CD4-positive, alpha-beta T cell treated with Interleukin-12 subunit alpha and Interleukin-12 subunit beta, for 1 hour (primary cell): ENCODE measurements at regions not wholly inside any gene's neighbourhood (a gene's known extent, or its start where the extent isn't known, plus 50 kb on each side); places are given as distances from the start of the nearest gene placed in this dataset.
"Not testable (repeated sequence)": the region's sequence is repeated elsewhere in the genome, so short reads cannot be mapped to it uniquely, and the experiment has no call there.

Experiments
- DNase-seq: peaks from one replicate; pipeline ENCODE4 v3.0.0-alpha.2; 2020

DNA sequence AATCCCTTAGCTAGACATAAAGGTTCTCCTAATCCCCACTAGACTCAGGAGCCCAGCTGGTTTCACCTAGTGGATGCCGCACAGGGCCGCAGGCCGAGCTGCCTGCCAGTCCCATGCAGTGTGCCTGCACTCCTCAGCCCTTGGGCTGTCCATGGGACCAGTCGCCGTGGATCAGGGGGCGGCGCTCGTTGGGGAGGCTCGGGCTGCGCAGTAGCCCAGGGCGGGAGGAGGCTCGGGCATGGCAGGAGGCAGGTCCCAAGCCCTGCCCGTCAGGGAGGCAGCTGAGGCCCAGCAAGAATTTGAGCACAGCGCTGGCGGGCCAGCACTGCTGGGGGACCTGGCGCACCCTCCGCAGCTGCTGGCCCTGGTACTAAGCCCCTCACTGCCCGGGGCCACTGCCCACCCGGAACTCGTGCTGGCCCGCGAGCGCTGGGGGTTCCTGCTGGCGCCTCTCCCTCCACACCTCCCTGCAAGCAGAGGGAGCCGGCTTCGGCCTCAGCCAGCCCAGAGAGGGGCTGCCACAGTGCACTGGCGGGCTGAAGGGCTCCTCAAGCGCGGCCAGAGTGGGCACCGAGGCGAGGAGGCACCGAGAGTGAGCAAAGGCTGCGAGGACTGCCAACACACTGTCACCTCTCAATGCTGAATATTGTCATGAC, 307.8 kb downstream of the C6orf118 start:
- no peak for DNase-seq

DNA sequence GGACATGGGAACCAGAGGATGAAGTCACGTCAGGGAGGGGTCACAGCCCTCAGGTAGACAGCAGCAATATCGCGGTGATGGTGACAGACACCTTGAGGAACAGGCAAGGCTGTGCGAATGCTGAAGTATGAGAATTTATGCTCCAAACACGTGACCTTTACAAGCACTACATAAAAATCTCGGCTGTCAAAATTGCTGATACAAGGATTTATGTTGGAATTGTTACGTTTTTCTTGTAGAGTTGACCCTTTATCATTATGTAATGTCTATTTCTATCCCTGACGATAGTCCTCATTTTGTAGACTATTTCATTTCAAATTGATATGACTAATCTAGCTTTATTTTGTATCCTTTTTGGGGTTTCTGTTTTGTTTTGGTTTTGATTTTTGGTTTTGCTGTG, 311.1 kb downstream of the C6orf118 start:
- DNase-seq, result no peak

DNA sequence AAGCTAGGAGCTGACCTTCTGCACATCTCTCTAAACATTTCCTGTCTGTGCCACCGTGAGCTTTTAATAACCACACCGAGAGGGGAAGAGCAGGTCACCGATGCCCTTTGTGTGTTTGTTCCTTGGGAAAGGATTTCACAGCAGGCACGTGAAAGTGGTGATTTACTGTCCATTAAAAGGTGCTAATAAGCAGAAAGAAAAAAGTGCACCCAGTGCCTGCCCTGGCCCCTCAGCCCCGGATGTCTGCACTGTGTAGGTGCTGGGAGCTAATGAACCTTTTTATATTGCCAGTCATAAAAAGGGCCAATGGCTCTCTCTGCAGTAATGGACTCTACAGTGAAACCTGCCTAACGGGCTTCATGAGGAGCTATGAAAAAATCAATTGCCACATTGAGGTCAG, 312.6 kb downstream of the C6orf118 start:
- DNase-seq, result no peak

DNA sequence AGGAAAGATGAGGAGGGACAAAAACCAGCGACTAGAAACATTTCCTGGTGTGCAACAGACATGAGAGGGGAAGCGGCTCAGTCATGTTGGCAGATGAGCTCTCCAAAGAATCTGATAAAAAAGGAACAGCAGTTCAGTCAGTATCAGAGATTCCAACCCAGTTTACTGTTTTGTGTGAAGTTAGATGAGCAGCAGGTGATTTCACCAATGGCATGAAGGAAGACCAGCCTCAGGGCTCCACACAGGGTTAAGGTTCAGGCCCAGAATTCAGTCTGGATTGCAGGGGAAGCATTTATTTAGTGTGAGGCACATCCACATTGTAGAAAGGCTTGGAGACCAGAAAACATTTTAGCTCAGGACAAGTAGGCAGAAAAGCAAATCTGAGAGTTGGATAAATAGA, 317.8 kb downstream of the C6orf118 start:
- DNase-seq, result no peak

DNA sequence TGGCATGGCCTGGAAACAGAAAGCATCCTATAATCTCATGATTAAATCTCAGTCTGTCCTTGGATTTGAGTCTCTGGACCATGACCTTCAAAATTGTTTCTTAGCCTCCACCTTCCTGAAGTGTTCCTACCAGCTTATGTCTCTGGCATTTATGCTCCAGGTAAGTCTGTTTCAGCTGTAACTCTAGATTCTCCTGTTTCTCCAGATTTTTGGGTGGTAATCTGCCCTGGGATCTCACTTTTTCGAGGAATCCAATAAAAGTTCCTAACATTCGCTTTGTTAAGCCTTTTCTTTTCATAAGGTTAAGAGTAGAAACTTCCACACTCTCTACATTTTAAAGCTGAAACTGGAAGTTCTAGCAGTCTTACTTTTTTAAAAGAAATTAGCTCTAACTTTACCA, 318.5 kb downstream of the C6orf118 start:
- DNase-seq, result no peak

DNA sequence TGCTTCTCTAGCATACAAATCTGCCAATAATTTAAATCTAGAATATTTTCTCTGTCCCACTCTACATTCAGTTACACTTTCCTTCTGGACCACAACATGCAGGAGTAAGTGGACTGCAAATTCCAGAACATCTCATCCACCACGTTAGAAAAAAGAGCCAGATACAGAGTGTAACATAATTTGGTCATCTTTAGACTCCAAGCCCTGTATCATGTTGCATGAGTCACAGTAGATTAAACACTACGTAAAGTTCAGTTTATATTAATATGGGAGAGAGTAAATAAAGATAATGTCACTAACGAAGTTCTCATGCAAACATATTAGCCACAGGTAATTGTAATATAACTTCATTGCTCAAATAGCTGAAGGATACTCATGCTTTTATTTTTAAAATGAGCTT, 327.0 kb downstream of the C6orf118 start:
- no peak for DNase-seq

DNA sequence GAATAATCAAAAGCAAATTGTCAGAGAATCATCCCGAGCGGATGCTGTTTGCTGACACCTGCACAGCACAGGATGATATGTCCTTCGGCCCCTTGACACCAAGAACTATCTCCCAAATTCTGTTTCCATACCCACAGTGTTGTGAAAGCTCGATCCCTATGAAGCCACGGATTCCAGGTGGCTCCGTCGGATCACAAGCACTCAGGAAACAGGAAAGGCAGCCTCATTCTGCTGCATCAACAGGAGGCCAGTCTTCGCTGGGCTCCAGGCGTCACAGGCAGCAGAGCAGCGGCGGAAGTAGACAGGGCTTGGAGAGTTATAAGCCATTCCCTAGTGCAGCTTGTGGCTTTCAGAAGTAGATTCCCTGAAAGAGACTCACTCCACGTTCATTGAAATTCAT, 342.3 kb downstream of the C6orf118 start:
- DNase-seq, result no peak

DNA sequence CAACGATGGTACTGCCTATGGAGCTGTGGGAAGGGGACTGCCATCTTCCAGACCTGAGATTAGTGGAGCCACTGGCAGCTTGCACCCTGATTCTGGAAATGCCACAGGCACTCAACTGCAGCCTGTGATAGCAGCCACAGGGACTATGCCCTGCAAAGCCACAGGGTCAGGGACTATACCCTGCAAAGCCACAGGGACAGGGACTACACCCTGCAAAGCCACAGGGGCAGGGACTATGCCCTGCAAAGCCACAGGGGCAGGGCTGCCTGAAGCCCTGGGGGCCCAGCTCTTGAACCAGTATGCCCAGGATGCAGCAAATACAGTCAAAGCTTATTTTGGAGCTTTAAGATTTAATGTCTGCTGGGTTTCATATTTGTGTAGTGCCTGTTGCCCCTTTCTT, 346.6 kb downstream of the C6orf118 start:
- DNase-seq, result no peak

DNA sequence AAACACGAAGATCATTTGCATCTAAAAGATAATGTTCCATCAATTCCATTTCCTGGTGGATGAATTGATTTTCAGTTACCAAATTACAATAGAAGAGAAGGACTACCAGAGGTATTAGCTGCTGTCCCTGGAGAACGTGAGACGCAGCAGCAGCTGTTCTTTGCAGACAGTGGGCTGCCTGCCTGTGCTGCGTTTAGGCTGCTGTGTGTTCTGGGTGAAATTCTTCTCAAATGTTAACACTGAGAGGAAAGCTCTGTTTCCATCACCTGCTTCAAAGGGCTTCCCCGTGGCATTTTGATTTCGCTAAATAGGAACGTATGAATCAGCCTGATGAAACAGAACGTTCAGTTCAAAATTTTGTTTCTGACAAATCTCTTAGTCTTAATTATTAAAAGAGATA, 362.2 kb downstream of the C6orf118 start:
- no peak for DNase-seq

DNA sequence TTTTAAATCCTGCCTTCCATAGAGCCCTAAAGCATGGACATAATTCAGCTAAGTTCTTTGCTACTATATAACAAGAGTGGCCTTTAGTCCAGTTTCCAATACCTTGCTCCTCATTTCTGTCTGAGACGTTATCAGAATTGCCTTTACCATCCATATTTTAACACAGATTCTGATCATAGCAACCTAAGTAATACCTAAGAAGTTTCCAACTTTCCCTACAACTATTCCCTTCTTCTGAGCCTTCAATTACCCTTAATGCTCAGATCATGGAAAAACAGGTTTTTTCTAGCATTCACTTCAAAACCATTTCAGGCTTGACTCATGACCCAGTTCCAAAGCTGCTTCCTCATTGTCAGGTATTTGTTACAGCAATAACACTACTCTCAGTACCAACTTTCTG, 367.1 kb downstream of the C6orf118 start:
- DNase-seq, result no peak

DNA sequence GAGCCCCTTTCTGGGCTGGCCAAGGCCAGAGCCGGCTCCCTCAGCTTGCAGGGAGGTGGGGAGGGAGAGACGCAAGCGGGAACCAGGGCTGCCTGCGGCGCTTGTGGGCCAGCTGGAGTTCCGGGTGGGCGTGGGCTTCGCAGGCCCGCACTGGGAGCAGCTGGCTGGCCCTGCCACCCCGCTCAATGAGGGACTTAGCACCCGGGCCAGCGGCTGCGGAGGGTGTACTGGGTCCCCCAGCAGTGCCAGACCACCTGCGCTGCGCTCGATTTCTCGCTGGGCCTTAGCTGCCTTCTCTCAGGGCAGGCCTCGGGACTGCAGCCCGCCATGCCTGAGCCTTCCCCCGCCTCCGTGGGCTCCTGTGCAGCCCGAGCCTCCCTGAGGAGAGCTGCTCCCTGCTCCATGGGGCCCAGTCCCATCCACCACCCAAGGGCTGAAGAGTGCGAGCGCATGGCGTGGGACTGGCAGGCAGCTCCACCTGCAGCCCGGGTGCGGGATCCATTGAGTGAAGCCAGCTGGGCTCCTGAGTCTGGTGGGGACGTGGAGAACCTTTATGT, 376.1 kb downstream of the C6orf118 start:
- DNase-seq, result not testable (repeated sequence)

DNA sequence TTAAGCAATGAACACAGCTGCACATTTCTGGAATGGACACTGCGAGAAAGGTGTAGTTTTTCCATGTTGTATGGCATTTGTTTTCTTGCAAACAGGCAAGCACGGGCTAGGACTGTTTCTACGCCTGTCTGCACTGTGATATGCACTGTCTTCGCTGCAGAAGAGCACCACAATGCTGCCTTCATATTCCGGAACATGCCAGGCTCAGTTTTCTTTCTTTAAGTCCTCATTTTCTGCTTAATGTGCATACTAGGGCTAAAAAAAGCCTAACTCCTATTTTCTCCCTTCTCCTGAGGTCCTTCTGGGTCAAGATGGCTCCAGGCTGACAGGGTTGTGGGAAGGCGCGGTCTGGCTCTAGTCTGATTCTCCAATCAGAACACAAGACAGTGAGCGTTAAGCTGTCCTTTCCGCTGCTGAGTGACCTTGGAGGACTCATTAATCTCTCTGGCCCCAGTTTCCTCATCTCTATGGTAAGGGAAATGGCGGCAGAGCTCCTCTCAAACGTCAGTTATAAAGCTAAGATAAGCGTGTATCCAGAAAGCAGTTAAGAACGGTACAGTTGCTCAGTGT, 379.9 kb downstream of the C6orf118 start:
- DNase-seq, result no peak

DNA sequence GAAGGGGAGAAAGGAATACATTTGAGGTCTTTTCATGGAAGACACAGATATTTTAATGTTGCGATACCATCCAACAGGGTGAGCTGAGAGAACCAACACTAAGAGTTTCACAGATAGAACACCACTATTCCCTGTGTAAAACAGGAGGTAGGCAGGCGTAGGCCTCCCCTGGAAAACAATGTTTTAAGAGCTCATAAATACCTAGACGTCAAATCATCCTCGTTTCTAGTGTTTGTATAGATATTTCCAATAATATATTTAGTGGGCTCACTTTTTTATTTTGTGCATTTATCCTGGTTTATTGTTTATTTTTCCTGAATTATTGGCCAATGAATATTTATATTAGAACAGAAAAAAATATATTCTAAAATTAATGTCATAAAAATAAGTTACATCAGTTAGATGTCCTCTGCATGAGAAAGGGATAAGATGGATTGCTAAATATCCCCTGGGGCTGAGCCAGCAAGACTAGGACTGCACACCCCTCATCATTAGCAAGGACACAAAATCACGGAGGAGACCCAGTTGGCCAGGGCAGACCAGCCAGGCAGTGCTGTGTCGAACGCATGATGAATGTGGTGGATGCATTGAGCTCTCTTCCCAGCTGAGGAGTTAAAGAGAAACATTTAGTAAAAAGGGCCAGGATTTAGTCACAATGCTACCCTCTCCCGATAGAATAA, 380.5 kb downstream of the C6orf118 start:
- no peak for DNase-seq

DNA sequence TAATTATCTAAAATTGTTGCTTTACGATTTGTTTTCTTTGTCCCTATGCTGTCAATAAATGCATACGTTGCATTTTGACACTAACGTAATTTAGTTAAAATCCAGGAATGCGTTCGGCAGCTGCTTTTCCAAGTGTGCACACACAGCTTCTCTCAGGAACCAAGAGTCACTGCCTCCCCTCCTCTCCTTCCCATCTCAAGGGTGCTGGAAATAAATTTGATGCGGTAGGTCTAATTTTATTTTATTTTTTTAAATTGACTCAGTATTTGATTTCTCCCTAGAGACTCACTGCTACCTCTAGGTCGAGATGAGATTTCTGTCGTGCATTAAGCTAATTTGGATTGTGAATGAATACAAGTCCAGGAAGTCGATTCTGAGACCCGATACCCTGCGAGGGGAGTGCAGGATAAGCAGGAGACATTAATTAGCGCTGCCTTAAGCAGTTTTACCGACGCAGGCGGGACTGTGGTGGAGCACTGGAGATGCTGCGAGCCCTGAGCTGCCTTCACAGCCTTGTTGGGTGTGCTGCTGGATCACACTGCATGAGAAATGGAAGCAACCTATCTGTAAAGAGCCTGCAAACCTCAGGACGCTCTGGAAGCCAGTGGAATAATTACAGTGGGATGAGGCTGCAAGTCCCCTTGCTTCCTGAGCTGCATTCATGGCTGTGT, 381.2 kb downstream of the C6orf118 start:
- no peak for DNase-seq

DNA sequence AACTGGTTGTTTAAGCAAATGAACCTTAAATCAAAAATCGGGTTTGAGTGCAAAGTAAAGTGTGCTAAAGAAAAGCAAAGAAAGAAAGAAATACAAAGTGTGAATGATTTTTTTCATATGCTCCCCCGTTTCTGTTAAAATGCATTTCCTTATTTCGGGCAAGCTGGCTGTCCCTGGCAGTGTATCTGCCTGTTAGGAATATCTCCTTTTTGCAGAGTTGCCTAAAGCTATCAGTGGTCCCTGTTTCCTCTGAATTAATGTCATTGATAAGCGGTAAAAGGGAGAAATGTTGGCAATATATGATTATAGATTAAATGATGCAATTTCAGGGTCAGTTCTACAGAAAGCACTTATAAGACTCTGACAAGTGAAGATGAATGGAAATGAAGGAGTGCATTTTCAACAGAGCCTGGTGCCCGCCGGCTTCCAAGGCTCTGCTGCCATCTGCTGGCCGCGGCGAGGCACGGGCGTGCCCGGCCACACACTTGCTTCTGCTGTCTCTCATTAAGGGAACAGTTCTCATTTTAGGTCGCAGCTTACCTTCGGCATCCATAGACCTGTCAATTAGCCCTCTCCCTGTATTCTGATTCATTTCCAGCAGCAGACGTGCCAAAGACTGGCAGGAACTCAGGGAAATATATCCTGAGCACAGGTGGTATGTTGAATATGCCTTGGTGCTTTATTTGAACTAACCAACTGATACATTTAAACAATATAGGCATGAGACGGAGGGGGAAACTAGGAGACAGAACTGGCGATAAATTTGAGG, 381.9 kb downstream of the C6orf118 start:
- peak; percentile 42 for DNase-seq

DNA sequence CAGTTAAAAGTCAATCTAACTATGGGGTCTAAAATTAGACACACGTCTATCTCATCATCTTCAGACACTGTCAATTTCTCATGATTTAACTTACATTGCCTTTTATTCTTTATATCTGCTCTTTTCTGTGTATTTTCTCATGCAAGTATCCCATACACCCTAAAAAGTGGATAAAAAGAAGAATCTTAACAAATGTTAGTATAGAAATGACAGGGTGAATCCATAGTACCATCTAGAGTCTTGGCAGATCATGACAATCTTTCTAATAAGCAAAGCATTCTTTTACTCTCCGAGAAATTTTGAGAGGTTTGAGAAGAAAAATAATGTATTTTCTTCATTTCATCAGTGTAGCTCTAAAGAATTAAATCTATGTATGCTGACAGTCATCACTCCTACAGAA, 382.7 kb downstream of the C6orf118 start:
- DNase-seq, result no peak

DNA sequence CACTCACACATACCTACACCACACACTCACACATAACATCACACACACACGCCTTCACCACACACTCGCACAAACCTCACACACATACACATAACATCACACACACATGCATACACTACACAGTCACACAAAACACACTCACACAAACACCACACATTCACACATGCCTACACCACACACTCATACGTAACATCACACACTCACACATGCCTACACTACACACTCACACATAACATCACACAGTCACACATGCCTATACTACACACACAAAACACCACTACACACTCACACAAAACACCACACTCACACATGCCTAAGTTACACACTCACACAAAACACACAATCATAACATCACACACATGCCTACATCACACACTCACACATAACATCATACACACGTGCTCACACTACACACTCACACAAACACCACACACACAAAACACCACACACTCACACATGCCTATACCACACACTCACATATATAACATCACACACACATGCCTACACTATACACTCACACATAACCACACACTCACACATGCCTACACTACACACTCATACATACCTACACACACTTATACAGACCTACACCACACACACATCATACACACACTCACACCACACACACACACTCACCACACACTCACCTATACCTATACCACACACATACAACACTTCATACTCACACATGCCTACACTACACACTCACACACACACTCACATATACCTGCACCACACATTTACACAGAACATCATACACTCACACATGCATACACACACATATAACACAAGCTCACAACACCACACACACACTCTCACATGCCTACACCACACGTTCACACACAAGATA, 383.5 kb downstream of the C6orf118 start:
- no peak for DNase-seq

DNA sequence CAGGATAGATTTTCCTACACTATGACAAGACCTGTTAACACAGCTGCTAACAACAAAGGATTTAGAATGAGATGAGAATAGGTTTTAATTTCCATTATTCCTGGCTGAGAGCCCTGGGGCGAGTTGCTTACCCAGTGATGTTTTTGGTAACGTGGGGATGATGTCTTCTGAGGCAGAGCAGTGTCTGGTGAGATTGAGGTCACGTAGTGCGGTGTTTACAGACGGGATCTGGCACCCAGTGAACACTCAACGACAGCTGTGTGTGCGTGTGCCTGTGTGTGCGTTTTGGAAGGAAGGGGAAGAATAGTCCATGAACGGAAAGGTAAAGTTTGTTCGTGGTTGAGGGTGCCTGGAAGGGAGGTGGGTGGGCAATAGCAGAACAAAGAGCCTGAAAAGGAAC, 384.7 kb downstream of the C6orf118 start:
- no peak for DNase-seq

DNA sequence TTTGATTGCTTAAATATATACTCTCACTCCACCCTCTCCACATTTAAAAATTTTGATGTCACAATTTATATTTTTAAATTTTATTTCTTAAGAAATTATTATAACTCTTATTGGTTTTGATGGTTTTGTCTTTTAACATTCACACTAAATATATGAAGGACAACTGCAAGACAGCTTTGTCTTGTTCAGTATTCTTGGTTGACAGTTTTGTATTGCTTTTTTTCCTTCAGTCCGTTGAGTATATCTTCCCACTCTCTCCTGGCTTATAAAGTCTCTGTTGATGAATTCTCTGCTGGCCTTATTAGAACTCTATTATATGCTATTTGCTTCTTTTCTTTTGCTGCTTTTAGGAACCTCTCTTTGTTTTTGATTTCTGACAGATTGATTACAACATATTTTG, 392.2 kb downstream of the C6orf118 start:
- DNase-seq, result no peak

DNA sequence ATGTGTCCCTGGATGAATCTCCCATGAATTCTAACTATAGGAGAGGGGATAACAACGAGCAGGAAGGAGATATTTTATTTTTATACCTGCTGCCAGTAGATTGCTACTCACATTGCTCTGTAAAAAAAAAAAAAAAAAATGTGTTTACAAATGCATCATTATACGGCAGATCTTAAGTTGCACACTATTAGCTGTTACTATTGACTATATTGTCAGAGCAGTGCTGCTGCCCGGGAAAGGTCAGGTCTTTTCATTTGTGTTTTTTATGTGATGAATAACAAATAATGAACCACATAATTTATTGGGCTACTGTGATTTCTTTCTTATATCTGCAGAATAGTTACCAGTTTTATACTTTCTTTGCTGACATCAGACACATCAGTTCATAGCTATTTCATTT, 393.3 kb downstream of the C6orf118 start:
- DNase-seq, result no peak

DNA sequence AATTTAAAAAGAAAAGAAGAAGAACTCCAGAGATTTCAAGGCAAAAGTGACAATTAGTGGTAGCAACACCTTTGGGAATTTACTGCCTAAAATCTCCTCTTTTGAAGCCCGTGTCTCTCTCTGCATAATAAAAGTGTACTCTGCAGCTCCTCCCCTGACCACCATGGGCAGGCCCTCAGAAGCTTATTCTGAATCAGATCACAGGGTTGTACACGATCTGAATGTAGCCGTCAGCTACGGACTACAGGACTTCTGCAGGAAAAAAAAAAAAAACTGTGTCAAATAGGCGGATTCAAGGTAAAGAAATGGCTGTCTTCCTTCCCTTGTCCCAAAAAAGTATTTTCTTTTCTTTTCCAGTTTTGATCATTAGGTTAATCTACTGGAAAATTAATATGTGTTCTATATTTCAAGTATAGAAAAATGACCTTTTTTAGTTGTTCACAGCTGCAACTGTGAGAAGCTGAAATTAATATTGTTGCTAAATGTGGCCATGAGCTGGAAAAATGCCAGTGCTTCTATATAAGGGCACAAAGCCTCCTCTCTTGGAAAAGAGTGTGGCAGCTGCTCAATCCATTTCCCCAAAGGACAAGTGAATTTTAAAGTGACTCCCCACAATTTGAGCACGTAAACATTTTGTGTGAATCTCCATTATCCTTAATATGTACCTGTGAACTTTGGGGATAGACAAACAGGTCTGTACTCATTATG, 397.4 kb downstream of the C6orf118 start:
- no peak for DNase-seq
